ENCODE measurements at regions not wholly inside any gene's neighbourhood (a gene's known extent, or its start where the extent isn't known, plus 50 kb on each side); places are given as distances from the start of the nearest gene placed in this dataset.

GRCh38 chr1:213821175-213821942, 166.4 kb upstream of the PROX1 start:
- FAIRE-seq: no peak

GRCh38 chr1:213821943-213822334, 165.8 kb upstream of the PROX1 start:
- no peak for FAIRE-seq

GRCh38 chr1:213826891-213827290, 160.9 kb upstream of the PROX1 start:
- FAIRE-seq: no peak

- FAIRE-seq: no peak
Measured at GRCh38 chr1:213828867-213829266, 158.9 kb upstream of the PROX1 start.

- no peak for FAIRE-seq
Measured at GRCh38 chr1:213829780-213830179, 158.0 kb upstream of the PROX1 start.

GRCh38 chr1:213830371-213830770, 157.4 kb upstream of the PROX1 start:
- no peak for FAIRE-seq

GRCh38 chr1:213840575-213840974, 147.2 kb upstream of the PROX1 start:
- no peak for FAIRE-seq

GRCh38 chr1:213844632-213845031, 143.1 kb upstream of the PROX1 start:
- FAIRE-seq: no peak

GRCh38 chr1:213852107-213852506, 135.7 kb upstream of the PROX1 start:
- no peak for FAIRE-seq

GRCh38 chr1:213858581-213858980, 129.2 kb upstream of the PROX1 start:
- FAIRE-seq: no peak

- FAIRE-seq: no peak
Measured at GRCh38 chr1:213861841-213862240, 125.9 kb upstream of the PROX1 start.

GRCh38 chr1:213864091-213864490, 123.7 kb upstream of the PROX1 start:
- no peak for FAIRE-seq

GRCh38 chr1:213868482-213868881, 119.3 kb upstream of the PROX1 start:
- no peak for FAIRE-seq

- no peak for FAIRE-seq
Measured at GRCh38 chr1:213871179-213871578, 116.6 kb upstream of the PROX1 start.

- no peak for FAIRE-seq
Measured at GRCh38 chr1:213874789-213875188, 113.0 kb upstream of the PROX1 start.

- no peak for FAIRE-seq
Measured at GRCh38 chr1:213876531-213876930, 111.2 kb upstream of the PROX1 start.

- FAIRE-seq: no peak
Measured at GRCh38 chr1:213883618-213884017, 104.2 kb upstream of the PROX1 start.

GRCh38 chr1:213884402-213884801, 103.4 kb upstream of the PROX1 start:
- no peak for FAIRE-seq

GRCh38 chr1:213884942-213885341, 102.8 kb upstream of the PROX1 start:
- no peak for FAIRE-seq

- no peak for FAIRE-seq
Measured at GRCh38 chr1:213887842-213888241, 99.9 kb upstream of the PROX1 start.

GRCh38 chr1:213891989-213892902, 95.5 kb upstream of the PROX1 start:
- no peak for FAIRE-seq

GRCh38 chr1:213898684-213899083, 89.1 kb upstream of the PROX1 start:
- FAIRE-seq: no peak

GRCh38 chr1:213899413-213899812, 88.4 kb upstream of the PROX1 start:
- no peak for FAIRE-seq

GRCh38 chr1:213905344-213905743, 82.4 kb upstream of the PROX1 start:
- FAIRE-seq: no peak

Measured in islet of Langerhans (tissue), 1 donor.